Type B pancreatic cell (in vitro differentiated cells): ENCODE measurements at regions not wholly inside any gene's neighbourhood (a gene's known extent, or its start where the extent isn't known, plus 50 kb on each side); places are given as distances from the start of the nearest gene placed in this dataset.

Source experiments
- DNase-seq: peaks from one replicate; pipeline ENCODE4 v3.0.0; 2021; ENCODE audit warnings: mixed read lengths; ENCODE audit not compliant: unreplicated experiment; ENCODE audit errors: extremely low spot score
- H3K27ac Mint-ChIP-seq: 2 replicates; pipeline ENCODE4 v1.8.0; 2021; ENCODE audit warnings: mild to moderate bottlenecking, mixed read lengths
- H3K27me3 Mint-ChIP-seq: 2 replicates; pipeline ENCODE4 v1.8.0; 2021; ENCODE audit warnings: mixed read lengths
- H3K36me3 Mint-ChIP-seq: 2 replicates; pipeline ENCODE4 v1.8.0; 2021; ENCODE audit warnings: mixed read lengths
- H3K4me1 Mint-ChIP-seq: one replicate; pipeline ENCODE4 v1.8.0; 2021; ENCODE audit warnings: mixed read lengths; ENCODE audit not compliant: unreplicated experiment
- H3K4me3 Mint-ChIP-seq: 2 replicates; pipeline ENCODE4 v1.8.0; 2021; ENCODE audit warnings: mild to moderate bottlenecking, mixed read lengths
- H3K9me3 Mint-ChIP-seq: 2 replicates; pipeline ENCODE4 v1.8.0; 2021; ENCODE audit warnings: mixed read lengths
- CTCF ChIP-seq: fragments of 200-600 bp; sonication (generic); conservative IDR thresholded peaks from 2 replicates; pipeline ENCODE4 v1.5.0; 2021; ENCODE audit warnings: antibody characterized with exemption, mild to moderate bottlenecking

DNA sequence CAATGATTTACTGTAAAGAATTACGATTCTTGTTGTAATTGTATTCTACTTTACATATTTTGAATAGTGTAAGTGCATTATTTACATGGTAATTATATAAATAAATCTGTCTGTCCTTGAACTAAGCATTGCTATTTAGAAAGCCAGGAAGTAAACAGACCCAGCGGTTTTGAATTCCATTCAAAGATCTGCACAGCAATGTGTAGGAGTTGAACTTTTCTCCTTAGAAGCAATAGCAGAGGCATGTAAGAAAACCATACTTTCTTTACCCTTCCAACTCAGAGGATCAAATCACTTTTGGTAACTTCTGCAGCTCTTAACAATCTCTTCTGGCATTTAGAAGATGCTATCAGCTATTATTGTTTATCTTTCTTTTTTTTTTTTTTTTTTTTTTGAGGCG, 109.2 kb upstream of the VRK2 start:
- Mint-ChIP-seq H3K4me1 (no peaks in the 10 kb centered on the region), H3K27me3 (no peaks in the 10 kb centered on the region), H3K4me3 (no peak overlapping the region), H3K9me3 (peaks cover 13% of the 10 kb centered on the region), H3K36me3 (no peaks in the 10 kb centered on the region), H3K27ac (no peak overlapping the region)
- DNase-seq, result no peak
- no peak for TF ChIP-seq CTCF

DNA sequence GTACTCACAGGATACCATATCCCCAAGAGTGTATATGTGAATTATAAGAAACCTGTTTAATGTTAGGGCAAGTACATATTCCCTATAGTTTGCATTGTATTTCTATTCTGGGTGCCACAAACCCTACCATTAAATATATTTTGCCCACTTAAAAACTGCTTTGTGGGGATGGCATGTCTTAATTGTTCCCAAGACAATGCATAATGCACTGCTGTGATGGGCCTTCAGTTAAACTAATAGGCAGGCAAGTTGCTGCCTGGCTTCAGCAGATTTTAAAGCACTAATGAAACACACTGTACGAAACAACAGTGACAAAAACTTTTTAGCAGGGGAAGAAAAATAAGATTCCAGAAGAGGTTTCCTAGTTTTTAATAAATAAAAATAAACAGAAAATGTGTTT, 104.8 kb upstream of the VRK2 start:
- Mint-ChIP-seq H3K4me1 (peaks cover 9% of the 10 kb centered on the region), H3K9me3 (no peaks in the 10 kb centered on the region), H3K27ac (no peak overlapping the region), H3K36me3 (no peaks in the 10 kb centered on the region), H3K4me3 (no peak overlapping the region), H3K27me3 (no peaks in the 10 kb centered on the region)
- no peak for TF ChIP-seq CTCF
- DNase-seq, result no peak

DNA sequence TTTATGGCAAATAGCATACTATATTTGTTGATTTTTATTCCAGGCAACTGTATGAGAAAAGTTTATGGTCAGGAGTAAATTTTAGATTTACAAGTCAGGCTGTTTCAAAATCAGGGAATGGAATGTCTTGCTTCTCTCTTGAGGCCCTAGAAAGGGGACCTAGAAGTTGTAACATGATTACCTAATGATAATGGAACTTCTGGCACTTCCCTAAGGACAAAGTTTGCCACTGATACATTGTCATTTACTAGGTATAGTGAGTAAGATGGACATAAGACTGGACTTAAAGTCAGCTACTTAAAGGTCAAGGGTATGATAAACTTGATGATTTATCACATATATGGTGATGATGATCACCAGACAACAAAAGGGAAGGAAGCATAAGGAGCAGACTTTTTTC, 103.3 kb upstream of the VRK2 start:
- H3K4me1 Mint-ChIP-seq, result peaks cover 9% of the 10 kb centered on the region
- H3K27ac Mint-ChIP-seq, result no peak overlapping the region
- H3K9me3 Mint-ChIP-seq, result no peaks in the 10 kb centered on the region
- H3K36me3 Mint-ChIP-seq, result no peaks in the 10 kb centered on the region
- no peaks in the 10 kb centered on the region for H3K27me3 Mint-ChIP-seq
- no peak for DNase-seq
- no peak for TF ChIP-seq CTCF
- H3K4me3 Mint-ChIP-seq, result no peak overlapping the region

DNA sequence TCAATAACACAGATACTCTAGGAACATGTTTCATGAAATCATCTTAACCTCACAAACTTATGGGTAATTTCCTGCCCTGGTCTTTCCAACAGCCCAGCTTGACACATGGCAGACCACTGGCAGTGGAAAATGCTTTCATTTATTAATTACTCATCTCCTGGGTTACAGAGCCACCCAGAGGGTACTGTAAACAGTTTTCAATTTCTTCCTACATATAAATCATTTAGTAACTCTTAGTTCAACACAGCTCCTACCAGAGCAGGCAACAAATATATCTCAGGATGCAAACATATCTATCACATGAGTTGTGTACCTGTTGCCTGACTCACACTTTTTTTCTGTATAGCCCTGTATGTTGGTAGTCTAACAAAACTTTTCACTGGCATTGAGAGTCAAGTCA, 99.2 kb upstream of the VRK2 start:
- H3K4me1 Mint-ChIP-seq, result peaks cover 9% of the 10 kb centered on the region
- DNase-seq, result no peak
- H3K4me3 Mint-ChIP-seq, result no peak overlapping the region

DNA sequence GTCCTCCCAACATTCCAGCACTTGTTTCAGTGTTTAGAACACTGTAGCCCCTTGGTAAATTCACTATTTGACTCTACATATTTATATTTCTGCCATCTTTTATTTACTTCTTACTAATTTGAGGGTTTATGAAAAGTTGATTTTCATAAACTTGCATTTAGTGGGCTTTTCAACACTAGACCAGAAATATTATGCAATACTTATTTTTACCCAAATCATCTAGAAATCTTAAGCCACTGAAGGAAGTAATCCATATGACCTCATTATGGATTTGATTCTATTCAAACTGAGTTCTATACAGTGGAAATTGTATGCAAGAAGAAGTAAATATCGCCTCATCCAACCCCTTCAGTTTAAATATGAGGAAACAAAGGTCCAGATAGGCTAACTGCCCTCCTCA, 92.6 kb upstream of the VRK2 start:
- H3K4me3 Mint-ChIP-seq, result no peak overlapping the region

More for the DNA sequence above, 99.2 kb upstream of the VRK2 start:
- H3K9me3 Mint-ChIP-seq, result peaks cover 4% of the 10 kb centered on the region
- no peak overlapping the region for H3K27ac Mint-ChIP-seq
- no peak for TF ChIP-seq CTCF
- H3K27me3 Mint-ChIP-seq, result no peaks in the 10 kb centered on the region
- no peaks in the 10 kb centered on the region for H3K36me3 Mint-ChIP-seq

More for the DNA sequence above, 92.6 kb upstream of the VRK2 start:
- Mint-ChIP-seq H3K9me3 (no peaks in the 10 kb centered on the region), H3K27ac (no peak overlapping the region), H3K4me1 (no peaks in the 10 kb centered on the region), H3K36me3 (no peaks in the 10 kb centered on the region), H3K27me3 (peaks cover 4% of the 10 kb centered on the region)
- TF ChIP-seq CTCF, result no peak
- no peak for DNase-seq
